NB4 (cell line): ENCODE measurements at regions not wholly inside any gene's neighbourhood (a gene's known extent, or its start where the extent isn't known, plus 50 kb on each side); places are given as distances from the start of the nearest gene placed in this dataset.

ENCODE experiments used
- MYC ChIP-seq: IDR thresholded peaks from 2 replicates; pipeline ENCODE4 v1.6.1; 2011; ENCODE audit warnings: low read depth, low read length
- POLR2A ChIP-seq: IDR thresholded peaks from 2 replicates; pipeline ENCODE4 v1.6.1; 2011; ENCODE audit warnings: mild to moderate bottlenecking; ENCODE audit not compliant: insufficient read length; ENCODE audit errors: extremely low read depth
- TF ChIP-seq, protein P1 (sequence below): IDR thresholded peaks from one replicate; pipeline ENCODE4 v1.5.1; 2012; ENCODE audit warnings: low read depth, low read length
- TF ChIP-seq, protein P2 (sequence below): IDR thresholded peaks from 2 replicates; pipeline ENCODE4 v1.6.1; 2011; ENCODE audit warnings: low read depth, low read length

DNA sequence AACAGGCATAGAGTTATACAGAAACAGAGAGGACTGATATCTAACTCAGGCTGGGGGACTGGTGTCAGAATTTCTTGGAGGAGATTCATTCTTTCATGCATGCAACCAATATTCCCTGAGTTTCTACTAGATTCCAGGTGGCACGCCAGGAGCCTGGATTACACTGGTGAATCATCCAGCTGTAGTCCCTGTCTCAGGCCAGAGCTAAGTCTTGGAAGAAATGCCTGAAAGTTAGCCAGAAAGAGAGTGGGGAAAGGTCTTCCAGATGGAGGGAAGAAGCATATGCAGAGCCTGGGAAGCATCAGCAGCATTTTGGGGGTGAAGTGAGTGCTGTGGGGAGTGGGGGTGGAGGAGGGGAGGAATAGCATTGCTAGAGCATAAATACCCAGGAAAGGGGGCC is 239.1 kb downstream of the OMA1 start:
- no peak for TF ChIP-seq POLR2A
- TF ChIP-seq, protein P1, sequence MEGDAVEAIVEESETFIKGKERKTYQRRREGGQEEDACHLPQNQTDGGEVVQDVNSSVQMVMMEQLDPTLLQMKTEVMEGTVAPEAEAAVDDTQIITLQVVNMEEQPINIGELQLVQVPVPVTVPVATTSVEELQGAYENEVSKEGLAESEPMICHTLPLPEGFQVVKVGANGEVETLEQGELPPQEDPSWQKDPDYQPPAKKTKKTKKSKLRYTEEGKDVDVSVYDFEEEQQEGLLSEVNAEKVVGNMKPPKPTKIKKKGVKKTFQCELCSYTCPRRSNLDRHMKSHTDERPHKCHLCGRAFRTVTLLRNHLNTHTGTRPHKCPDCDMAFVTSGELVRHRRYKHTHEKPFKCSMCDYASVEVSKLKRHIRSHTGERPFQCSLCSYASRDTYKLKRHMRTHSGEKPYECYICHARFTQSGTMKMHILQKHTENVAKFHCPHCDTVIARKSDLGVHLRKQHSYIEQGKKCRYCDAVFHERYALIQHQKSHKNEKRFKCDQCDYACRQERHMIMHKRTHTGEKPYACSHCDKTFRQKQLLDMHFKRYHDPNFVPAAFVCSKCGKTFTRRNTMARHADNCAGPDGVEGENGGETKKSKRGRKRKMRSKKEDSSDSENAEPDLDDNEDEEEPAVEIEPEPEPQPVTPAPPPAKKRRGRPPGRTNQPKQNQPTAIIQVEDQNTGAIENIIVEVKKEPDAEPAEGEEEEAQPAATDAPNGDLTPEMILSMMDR, result no peak
- TF ChIP-seq, protein P2, sequence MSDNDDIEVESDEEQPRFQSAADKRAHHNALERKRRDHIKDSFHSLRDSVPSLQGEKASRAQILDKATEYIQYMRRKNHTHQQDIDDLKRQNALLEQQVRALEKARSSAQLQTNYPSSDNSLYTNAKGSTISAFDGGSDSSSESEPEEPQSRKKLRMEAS, result no peak
- TF ChIP-seq MYC, result no peak
